IPS-15b (cell line): ENCODE measurements at regions not wholly inside any gene's neighbourhood (a gene's known extent, or its start where the extent isn't known, plus 50 kb on each side); places are given as distances from the start of the nearest gene placed in this dataset.

ENCODE experiments used
- H3K27me3 ChIP-seq: one replicate; pipeline ENCODE4 v1.6.1; 2013; ENCODE audit warnings: low read length; ENCODE audit not compliant: control insufficient read depth, insufficient read depth
- H3K36me3 ChIP-seq: one replicate; pipeline ENCODE4 v1.6.1; 2013; ENCODE audit warnings: low read length; ENCODE audit not compliant: control insufficient read depth, insufficient read depth
- H3K4me1 ChIP-seq: one replicate; pipeline ENCODE4 v1.6.1; 2013; ENCODE audit warnings: mild to moderate bottlenecking, low read length; ENCODE audit not compliant: control insufficient read depth, insufficient read depth
- H3K4me3 ChIP-seq: one replicate; pipeline ENCODE4 v1.5.1; 2013; ENCODE audit warnings: low read depth, low read length
- H3K9ac ChIP-seq: one replicate; pipeline ENCODE4 v1.6.1; 2013; ENCODE audit warnings: low read depth, mild to moderate bottlenecking, low read length
- H3K9me3 ChIP-seq: one replicate; pipeline ENCODE4 v1.6.1; 2013; ENCODE audit warnings: mild to moderate bottlenecking, low read length; ENCODE audit not compliant: control insufficient read depth, insufficient read depth

DNA sequence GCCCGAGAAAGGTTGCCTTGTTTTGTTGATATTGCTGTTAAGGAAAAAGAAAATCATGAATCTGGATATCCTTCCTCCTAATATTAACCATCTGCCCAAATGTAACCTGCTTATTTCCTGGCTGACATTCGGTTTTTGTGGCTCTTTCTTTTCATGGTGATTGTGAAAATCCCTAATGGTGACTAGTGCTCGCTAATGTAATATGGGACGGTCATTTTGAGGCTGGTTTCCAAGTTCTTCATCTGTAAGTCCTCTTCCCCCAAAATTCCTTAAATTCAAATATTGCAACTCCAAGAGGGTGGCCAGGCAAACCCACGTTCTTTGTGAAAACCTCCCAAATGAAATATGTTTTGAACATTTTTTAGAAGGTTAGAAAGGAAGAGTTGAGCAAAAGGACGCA lies 63.1 kb upstream of the MAMDC2 start:
- Histone ChIP-seq H3K36me3 (no peaks in the 10 kb centered on the region), H3K27me3 (no peaks in the 10 kb centered on the region), H3K9ac (no peak overlapping the region), H3K4me1 (no peaks in the 10 kb centered on the region), H3K9me3 (no peaks in the 10 kb centered on the region), H3K4me3 (no peak overlapping the region)

DNA sequence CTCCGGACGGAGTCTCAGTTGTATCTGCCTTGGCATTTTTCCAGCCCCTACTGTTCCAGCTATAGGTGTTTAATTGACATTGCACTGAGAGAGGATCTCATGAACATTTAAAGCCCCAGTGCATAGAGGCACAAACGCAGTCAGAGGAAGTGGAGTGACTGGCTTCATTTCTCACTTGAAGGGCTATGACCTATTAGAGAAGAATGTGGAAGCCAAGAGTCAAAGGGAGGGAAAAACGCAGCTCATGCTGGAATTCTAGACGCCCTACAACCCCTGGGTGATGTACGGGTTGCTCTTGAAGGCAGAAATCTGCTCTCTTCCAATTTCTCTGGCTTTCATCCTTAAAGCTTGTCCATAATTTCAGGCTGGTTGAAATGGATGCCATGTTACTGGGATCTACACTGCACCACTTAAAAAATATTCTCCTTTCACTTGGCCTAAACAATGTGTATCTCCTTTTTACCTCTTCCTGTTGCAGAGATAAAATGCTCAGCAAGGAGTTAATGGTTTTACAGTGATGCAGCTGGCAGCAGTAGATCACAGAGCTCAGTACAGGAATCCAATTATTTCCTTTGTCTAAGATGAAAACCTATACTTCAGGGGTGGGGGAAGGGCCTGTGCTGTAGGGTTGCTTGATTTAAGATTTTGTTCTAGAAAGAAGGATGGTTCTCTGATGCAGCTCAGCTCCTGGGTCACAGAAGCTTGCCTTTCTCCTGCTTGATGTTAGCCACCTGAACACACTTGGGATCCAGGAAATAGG lies 61.8 kb upstream of the MAMDC2 start:
- Histone ChIP-seq H3K27me3 (no peaks in the 10 kb centered on the region), H3K9me3 (no peaks in the 10 kb centered on the region), H3K9ac (no peak overlapping the region), H3K4me3 (no peak overlapping the region), H3K4me1 (no peaks in the 10 kb centered on the region), H3K36me3 (no peaks in the 10 kb centered on the region)

DNA sequence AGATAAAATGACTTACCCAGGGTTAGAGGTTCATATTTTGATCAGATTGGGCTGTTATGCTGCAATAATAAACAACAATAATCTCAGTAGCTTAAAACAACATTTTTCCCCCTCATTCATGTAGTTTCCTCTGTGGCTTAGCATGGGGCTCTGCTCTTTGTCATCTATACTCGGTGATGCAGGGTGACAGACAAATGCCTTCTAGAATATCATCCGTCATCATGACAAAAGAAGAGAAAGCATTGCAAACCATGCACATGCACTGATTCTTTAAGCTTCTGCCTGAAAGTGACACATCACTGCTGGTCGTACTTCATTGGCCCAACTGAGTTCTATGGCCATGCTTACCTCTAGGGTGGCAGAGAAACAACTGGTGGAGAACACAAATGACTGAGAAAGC lies 58.8 kb upstream of the MAMDC2 start:
- Histone ChIP-seq H3K27me3 (no peaks in the 10 kb centered on the region), H3K9ac (no peak overlapping the region), H3K4me1 (no peaks in the 10 kb centered on the region), H3K9me3 (no peaks in the 10 kb centered on the region), H3K4me3 (no peak overlapping the region), H3K36me3 (no peaks in the 10 kb centered on the region)

DNA sequence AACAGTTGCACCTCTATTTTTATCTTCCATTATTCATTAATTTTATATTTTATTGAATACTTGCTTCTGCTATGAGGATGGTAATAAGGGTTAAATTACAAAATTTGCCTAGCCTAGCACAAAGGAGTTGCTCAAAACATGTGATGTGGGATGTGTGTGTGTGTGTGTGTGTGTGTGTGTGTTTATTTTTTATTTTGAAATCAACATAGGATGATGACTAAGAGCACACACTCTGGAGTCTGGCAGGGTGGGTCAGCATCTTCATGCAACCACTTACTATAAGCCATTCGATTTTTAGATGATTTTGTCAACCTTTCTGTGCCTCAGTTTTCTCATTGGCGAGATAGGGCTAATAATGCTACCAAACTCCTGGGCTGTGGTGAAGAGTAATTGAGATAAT lies 57.7 kb upstream of the MAMDC2 start:
- Histone ChIP-seq H3K9me3 (no peaks in the 10 kb centered on the region), H3K4me1 (no peaks in the 10 kb centered on the region), H3K27me3 (no peaks in the 10 kb centered on the region), H3K36me3 (no peaks in the 10 kb centered on the region), H3K4me3 (no peak overlapping the region), H3K9ac (no peak overlapping the region)

DNA sequence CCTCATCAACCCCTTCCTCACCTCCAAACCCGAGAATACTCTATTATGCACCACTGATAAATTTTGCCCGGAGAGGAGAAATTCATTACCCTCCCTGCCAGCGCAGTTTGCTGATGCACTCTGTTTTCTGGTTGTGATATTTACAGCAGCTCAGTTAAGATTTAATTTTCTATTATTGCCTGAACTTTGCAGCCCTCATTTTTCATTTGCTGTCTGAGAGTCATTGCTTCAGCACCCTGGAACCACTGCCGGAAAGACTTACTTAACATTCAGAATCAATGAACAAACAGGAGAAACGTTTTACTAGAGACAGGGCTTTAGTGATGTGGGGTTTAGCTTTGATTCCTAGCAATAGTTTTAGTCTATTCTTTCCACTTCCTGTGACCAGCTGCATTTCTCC lies 56.7 kb upstream of the MAMDC2 start:
- no peaks in the 10 kb centered on the region for H3K36me3 ChIP-seq
- H3K4me1 ChIP-seq: no peaks in the 10 kb centered on the region
- no peak overlapping the region for H3K9ac ChIP-seq
- no peak overlapping the region for H3K4me3 ChIP-seq
- H3K27me3 ChIP-seq: no peaks in the 10 kb centered on the region
- no peaks in the 10 kb centered on the region for H3K9me3 ChIP-seq

DNA sequence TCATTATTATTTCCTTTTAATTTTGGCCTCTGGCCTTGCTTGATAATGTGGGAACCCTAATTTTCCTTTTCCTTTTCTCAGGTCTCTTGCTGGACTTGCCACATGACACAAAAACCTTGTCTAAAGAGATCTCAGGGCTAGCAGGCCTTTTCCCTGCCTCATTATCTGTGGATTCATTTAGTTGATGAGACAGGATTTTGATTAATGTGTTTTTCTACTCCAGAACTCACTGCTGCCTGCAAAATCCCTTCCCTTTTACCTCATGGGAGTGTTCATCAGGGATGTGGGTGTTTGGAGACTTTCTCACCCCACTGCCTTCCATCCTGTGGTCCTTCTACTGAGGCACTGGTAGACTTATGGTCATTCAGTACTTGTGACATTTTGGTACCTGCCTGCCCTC lies 56.2 kb upstream of the MAMDC2 start:
- H3K4me1 ChIP-seq: no peaks in the 10 kb centered on the region

DNA sequence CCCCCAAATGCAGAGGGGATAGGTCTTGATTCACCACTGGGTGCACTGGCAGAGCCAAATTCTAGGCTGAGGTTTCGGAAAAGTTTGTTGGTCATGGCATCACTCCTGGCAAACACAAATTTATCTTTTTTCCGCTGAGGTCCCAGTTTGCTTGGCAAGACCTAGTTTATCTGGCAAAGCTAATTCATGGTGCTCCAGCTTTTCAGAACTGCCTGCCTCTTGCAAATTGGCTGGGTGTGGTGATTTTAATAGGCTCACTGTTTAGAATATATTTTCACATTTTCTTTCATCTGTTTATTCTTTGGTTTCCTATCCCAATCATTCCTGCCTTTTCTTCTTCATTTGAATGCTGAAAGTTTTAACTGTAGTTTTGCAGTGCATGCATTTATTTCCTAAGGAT lies 50.5 kb upstream of the MAMDC2 start:
- no peaks in the 10 kb centered on the region for H3K27me3 ChIP-seq
- H3K9ac ChIP-seq: no peak overlapping the region
- H3K9me3 ChIP-seq: no peaks in the 10 kb centered on the region
- no peaks in the 10 kb centered on the region for H3K4me1 ChIP-seq
- no peaks in the 10 kb centered on the region for H3K36me3 ChIP-seq
- H3K4me3 ChIP-seq: no peak overlapping the region

More for the DNA sequence above, 56.2 kb upstream of the MAMDC2 start:
- H3K36me3 ChIP-seq: no peaks in the 10 kb centered on the region
- no peaks in the 10 kb centered on the region for H3K9me3 ChIP-seq
- H3K9ac ChIP-seq: no peak overlapping the region
- H3K4me3 ChIP-seq: no peak overlapping the region
- H3K27me3 ChIP-seq: no peaks in the 10 kb centered on the region
